ENCODE measurements at regions not wholly inside any gene's neighbourhood (a gene's known extent, or its start where the extent isn't known, plus 50 kb on each side); places are given as distances from the start of the nearest gene placed in this dataset.

DNA sequence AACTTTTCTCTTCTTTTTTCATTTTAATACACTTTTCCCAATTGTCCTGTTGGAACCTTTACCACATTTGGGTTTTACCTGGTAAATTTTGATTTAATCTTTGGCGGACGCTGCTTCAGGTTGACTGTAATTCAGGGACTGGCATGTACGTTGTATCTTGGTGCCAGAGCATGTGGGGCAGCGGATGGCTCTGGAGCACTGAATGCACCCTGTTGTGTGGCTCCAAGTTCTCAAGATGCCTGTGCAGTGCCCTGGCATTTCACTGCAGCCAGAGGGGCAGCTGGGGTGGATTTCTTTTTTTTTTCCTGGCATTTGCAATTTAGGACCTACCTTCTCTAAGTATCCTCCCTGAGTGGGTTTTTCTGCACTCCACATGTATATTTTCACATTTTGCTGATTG, 242.2 kb downstream of the BLID start:
- TF ChIP-seq, protein P1, sequence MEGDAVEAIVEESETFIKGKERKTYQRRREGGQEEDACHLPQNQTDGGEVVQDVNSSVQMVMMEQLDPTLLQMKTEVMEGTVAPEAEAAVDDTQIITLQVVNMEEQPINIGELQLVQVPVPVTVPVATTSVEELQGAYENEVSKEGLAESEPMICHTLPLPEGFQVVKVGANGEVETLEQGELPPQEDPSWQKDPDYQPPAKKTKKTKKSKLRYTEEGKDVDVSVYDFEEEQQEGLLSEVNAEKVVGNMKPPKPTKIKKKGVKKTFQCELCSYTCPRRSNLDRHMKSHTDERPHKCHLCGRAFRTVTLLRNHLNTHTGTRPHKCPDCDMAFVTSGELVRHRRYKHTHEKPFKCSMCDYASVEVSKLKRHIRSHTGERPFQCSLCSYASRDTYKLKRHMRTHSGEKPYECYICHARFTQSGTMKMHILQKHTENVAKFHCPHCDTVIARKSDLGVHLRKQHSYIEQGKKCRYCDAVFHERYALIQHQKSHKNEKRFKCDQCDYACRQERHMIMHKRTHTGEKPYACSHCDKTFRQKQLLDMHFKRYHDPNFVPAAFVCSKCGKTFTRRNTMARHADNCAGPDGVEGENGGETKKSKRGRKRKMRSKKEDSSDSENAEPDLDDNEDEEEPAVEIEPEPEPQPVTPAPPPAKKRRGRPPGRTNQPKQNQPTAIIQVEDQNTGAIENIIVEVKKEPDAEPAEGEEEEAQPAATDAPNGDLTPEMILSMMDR (IDR thresholded peaks at IDR 0.05): no peak
- no peak for TF ChIP-seq POLR2A (IDR thresholded peaks at IDR 0.05)
